GM21367 (cell line): ENCODE measurements at regions not wholly inside any gene's neighbourhood (a gene's known extent, or its start where the extent isn't known, plus 50 kb on each side); places are given as distances from the start of the nearest gene placed in this dataset.

Source experiments
- ATAC-seq: cut with Tn5 transposase; IDR thresholded peaks from one replicate; pipeline ENCODE4 v1.9.1; 2021; ENCODE audit not compliant: unreplicated experiment

GRCh38 chr1:34693081-34693480 is 61.8 kb upstream of the GJB5 start:
- no peak for ATAC-seq

GRCh38 chr1:34694383-34694782 is 60.5 kb upstream of the GJB5 start:
- no peak for ATAC-seq

GRCh38 chr1:34695580-34695979 is 59.3 kb upstream of the GJB5 start:
- no peak for ATAC-seq

GRCh38 chr1:34696230-34696629 is 58.6 kb upstream of the GJB5 start:
- ATAC-seq: no peak

- no peak for ATAC-seq
Measured at GRCh38 chr1:34696981-34697380, 57.9 kb upstream of the GJB5 start.

- no peak for ATAC-seq
Measured at GRCh38 chr1:34697818-34698217, 57.0 kb upstream of the GJB5 start.

GRCh38 chr1:34701326-34702060 is 53.4 kb upstream of the GJB5 start:
- no peak for ATAC-seq
